Panc1 (cell line): ENCODE measurements at regions not wholly inside any gene's neighbourhood (a gene's known extent, or its start where the extent isn't known, plus 50 kb on each side); places are given as distances from the start of the nearest gene placed in this dataset.

Experiments
- ATAC-seq: fragments of 200-7000 bp; cut with Tn5 transposase; 2 replicates; pipeline ENCODE4 v1.9.1; 2020; ENCODE audit warnings: mild to moderate bottlenecking, moderate library complexity
- BruUV-seq: library from RNA; stranded (reverse); fragments of 400-500 nt; replicated peaks from 2 replicates; lab custom pipeline; 2021; lab: Mats Ljungman, UMichigan
- CTCF ChIA-PET: fragments of 300-600 bp; sonication (Branson Sonifier 250); formaldehyde crosslinking; loops from one replicate; lab custom pipeline; 2022; ENCODE audit warnings: antibody characterized with exemption; lab: Charles Lee
- POLR2A ChIA-PET: fragments of 300-600 bp; sonication (Branson Sonifier 250); formaldehyde crosslinking; loops from one replicate; lab custom pipeline; 2022; ENCODE audit warnings: antibody characterized with exemption; lab: Charles Lee
- DNase-seq: peaks from one replicate; pipeline ENCODE4 v3.0.0-alpha.2; 2010; ENCODE audit warnings: low read depth, low spot score
- H3K27ac ChIP-seq: 2 replicates; pipeline ENCODE4 v1.5.1; 2011; ENCODE audit warnings: mild to moderate bottlenecking, low read length, inconsistent platforms
- H3K27me3 ChIP-seq: fragments of 200-500 bp; sonication (Bioruptor generic); 2 replicates; pipeline ENCODE4 v1.6.0; 2014; ENCODE audit warnings: low read length, inconsistent platforms; ENCODE audit not compliant: control insufficient read depth, insufficient read depth
- H3K36me3 ChIP-seq: fragments of 200-500 bp; sonication (Bioruptor generic); 2 replicates; pipeline ENCODE4 v1.5.1; 2014; ENCODE audit warnings: inconsistent platforms, mild to moderate bottlenecking, low read length, moderate library complexity; ENCODE audit not compliant: control insufficient read depth, insufficient read depth
- H3K4me1 ChIP-seq: 2 replicates; pipeline ENCODE4 v1.5.1; 2011; ENCODE audit warnings: inconsistent platforms, mild to moderate bottlenecking, low read length, moderate library complexity; ENCODE audit not compliant: control insufficient read depth, insufficient read depth
- H3K4me3 ChIP-seq, 2 experiments: 2 replicates each; pipeline ENCODE4 v1.5.1; 2011 to 2012; ENCODE audit warnings: low read depth in 2 of 2, low read length in 2 of 2, mild to moderate bottlenecking in 2 of 2, inconsistent platforms in 1 of 2, moderate library complexity in 1 of 2
- H3K9me3 ChIP-seq: fragments of 200-500 bp; sonication (Bioruptor generic); 2 replicates; pipeline ENCODE4 v1.5.1; 2014; ENCODE audit warnings: low read depth, mild to moderate bottlenecking, inconsistent platforms, low read length, moderate library complexity; ENCODE audit not compliant: control insufficient read depth, insufficient read depth
- POLR2AphosphoS5 ChIP-seq: IDR thresholded peaks from 2 replicates; pipeline ENCODE4 v1.6.1; 2012; ENCODE audit warnings: mild to moderate bottlenecking, low read depth, low read length, moderate library complexity
- REST ChIP-seq, 2 experiments: IDR thresholded peaks; 2 replicates each; pipeline ENCODE4 v1.6.1; 2011 to 2012; ENCODE audit warnings: low read depth in 2 of 2, control low read depth in 1 of 2, low read length in 1 of 2, mild to moderate bottlenecking in 1 of 2, moderate library complexity in 1 of 2; ENCODE audit not compliant: insufficient read depth in 1 of 2
- SIN3A ChIP-seq: IDR thresholded peaks from 2 replicates; pipeline ENCODE4 v1.6.1; 2012; ENCODE audit warnings: low read depth, mild to moderate bottlenecking, low read length, moderate library complexity, borderline replicate concordance; ENCODE audit not compliant: insufficient read depth
- TCF7L2 ChIP-seq: IDR thresholded peaks from 2 replicates; pipeline ENCODE4 v1.6.1; 2011; ENCODE audit warnings: mild to moderate bottlenecking, low read depth, low read length, inconsistent platforms
- in situ Hi-C: cut with HindIII; loops from 2 replicates; pipeline ENCODE4 v1.10.0; 2016; ENCODE audit warnings: low sequenced_read_pairs, low pct_unique_long_range_greater_than_20kb
- intact Hi-C: fragments of 100-400 bp; cut with micrococcal nuclease; formaldehyde crosslinking; loops from one replicate; pipeline ENCODE4 v1.10.0; 2022; ENCODE audit not compliant: unreplicated experiment
- TF ChIP-seq, protein P1 (sequence below): fragments of 450-650 bp; IDR thresholded peaks from 2 replicates; pipeline ENCODE4 v1.5.1; 2017; ENCODE audit warnings: mild to moderate bottlenecking

- ATAC-seq (no peak), DNase-seq (no peak)
- Histone ChIP-seq H3K27ac (no peak overlapping the region), H3K27me3 (no peaks in the 10 kb centered on the region), H3K9me3 (no peaks in the 10 kb centered on the region), H3K4me1 (no peaks in the 10 kb centered on the region), H3K36me3 (no peaks in the 10 kb centered on the region), H3K4me3 (no peak overlapping the region)
- ChIA-PET POLR2A (no interaction called here), CTCF (no interaction called here)
- TF ChIP-seq TCF7L2 (no peak), REST (IDR thresholded peaks at IDR 0.05; ENCODE audit: insufficient read depth in 1 of 2, low read depth in 2 of 2, low read length in 1 of 2) (no peak), SIN3A (no peak), POLR2AphosphoS5 (no peak)
- TF ChIP-seq, protein P1, sequence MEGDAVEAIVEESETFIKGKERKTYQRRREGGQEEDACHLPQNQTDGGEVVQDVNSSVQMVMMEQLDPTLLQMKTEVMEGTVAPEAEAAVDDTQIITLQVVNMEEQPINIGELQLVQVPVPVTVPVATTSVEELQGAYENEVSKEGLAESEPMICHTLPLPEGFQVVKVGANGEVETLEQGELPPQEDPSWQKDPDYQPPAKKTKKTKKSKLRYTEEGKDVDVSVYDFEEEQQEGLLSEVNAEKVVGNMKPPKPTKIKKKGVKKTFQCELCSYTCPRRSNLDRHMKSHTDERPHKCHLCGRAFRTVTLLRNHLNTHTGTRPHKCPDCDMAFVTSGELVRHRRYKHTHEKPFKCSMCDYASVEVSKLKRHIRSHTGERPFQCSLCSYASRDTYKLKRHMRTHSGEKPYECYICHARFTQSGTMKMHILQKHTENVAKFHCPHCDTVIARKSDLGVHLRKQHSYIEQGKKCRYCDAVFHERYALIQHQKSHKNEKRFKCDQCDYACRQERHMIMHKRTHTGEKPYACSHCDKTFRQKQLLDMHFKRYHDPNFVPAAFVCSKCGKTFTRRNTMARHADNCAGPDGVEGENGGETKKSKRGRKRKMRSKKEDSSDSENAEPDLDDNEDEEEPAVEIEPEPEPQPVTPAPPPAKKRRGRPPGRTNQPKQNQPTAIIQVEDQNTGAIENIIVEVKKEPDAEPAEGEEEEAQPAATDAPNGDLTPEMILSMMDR = no peak
- BruUV-seq = no TSS peak
- intact Hi-C loops = no loop called here
- in situ Hi-C loops = no loop called here
Observed at GRCh38 chr2:220963930-220964329, 608.2 kb downstream of the EPHA4 start.

DNA sequence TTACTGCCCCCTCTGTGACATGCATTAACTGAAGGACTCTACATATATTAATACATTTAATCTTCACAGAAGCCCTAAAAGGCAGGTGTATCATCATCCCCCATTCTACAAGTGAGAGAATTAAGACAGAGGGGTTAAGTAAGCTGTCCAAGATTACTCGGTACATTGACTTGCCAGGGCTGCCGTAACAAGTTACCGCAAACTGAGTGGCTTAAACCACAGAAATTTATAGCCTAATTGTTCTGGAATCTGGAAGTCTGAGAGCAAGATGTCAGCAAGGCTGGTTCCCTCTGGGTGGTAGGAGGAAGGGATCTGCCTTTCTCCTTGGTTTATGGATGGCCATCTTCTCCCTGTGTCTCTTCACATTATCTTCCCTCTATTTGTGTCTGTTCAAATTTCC, 605.5 kb downstream of the EPHA4 start:
- H3K27ac ChIP-seq = no peak overlapping the region
- no peaks in the 10 kb centered on the region for H3K27me3 ChIP-seq
- H3K36me3 ChIP-seq = no peaks in the 10 kb centered on the region
- no TSS peak for BruUV-seq
- intact Hi-C loops = no loop called here
- no peaks in the 10 kb centered on the region for H3K4me1 ChIP-seq
- TF ChIP-seq POLR2AphosphoS5 (no peak), SIN3A (no peak), REST (IDR thresholded peaks at IDR 0.05; ENCODE audit: insufficient read depth in 1 of 2, low read depth in 2 of 2, low read length in 1 of 2) (no peak), TCF7L2 (no peak)
- TF ChIP-seq, protein P1 = no peak
- ATAC-seq (no peak), DNase-seq (no peak)
- no peak overlapping the region for H3K4me3 ChIP-seq
- in situ Hi-C loops = no loop called here
- CTCF ChIA-PET = no interaction called here
- no peaks in the 10 kb centered on the region for H3K9me3 ChIP-seq
- POLR2A ChIA-PET = no interaction called here
